Activated naive CD4-positive, alpha-beta T cell (primary cell): ENCODE measurements at regions not wholly inside any gene's neighbourhood (a gene's known extent, or its start where the extent isn't known, plus 50 kb on each side); places are given as distances from the start of the nearest gene placed in this dataset.
"Not testable (repeated sequence)": the region's sequence is repeated elsewhere in the genome, so short reads cannot be mapped to it uniquely, and the experiment has no call there.

Experiments used
- DNase-seq, 4 experiments: peaks; one replicate each; lab custom pipeline; 2025; lab: John Stamatoyannopoulos, UW

- DNase-seq, result no peak
Observed at GRCh38 chr3:159045279-159045885, 243.5 kb downstream of the MFSD1 start.

GRCh38 chr3:159047361-159047760, 245.5 kb downstream of the MFSD1 start:
- DNase-seq, result no peak

GRCh38 chr3:159052494-159052893, 250.6 kb downstream of the MFSD1 start:
- DNase-seq, result not testable (repeated sequence)

GRCh38 chr3:159057621-159058020, 255.8 kb downstream of the MFSD1 start:
- no peak for DNase-seq

- DNase-seq, result no peak
Observed at GRCh38 chr3:159058859-159059258, 257.0 kb downstream of the MFSD1 start.

- no peak for DNase-seq
Observed at GRCh38 chr3:159059395-159059794, 257.5 kb downstream of the MFSD1 start.

GRCh38 chr3:159062734-159063410, 261.0 kb downstream of the MFSD1 start:
- no peak for DNase-seq

- no peak for DNase-seq
Observed at GRCh38 chr3:159069091-159069490, 267.2 kb downstream of the MFSD1 start, which contains the start of gene IQCJ. IQCJ (plus strand) TSS chr3:159069319.

GRCh38 chr3:159069866-159070425, 268.1 kb downstream of the MFSD1 start:
- no peak for DNase-seq

GRCh38 chr3:159074756-159075701, 273.2 kb downstream of the MFSD1 start:
- no peak for DNase-seq

GRCh38 chr3:159077860-159078259, 276.0 kb downstream of the MFSD1 start:
- DNase-seq, result no peak

GRCh38 chr3:159080256-159080655, 278.4 kb downstream of the MFSD1 start:
- no peak for DNase-seq

- no peak for DNase-seq
Observed at GRCh38 chr3:159080821-159081220, 279.0 kb downstream of the MFSD1 start.

- DNase-seq, result no peak
Observed at GRCh38 chr3:159082519-159082918, 280.7 kb downstream of the MFSD1 start.

- DNase-seq, result no peak
Observed at GRCh38 chr3:159091936-159092335, 290.1 kb downstream of the MFSD1 start.

GRCh38 chr3:159102001-159102400, 300.1 kb downstream of the MFSD1 start:
- no peak for DNase-seq

- DNase-seq, result no peak
Observed at GRCh38 chr3:159112724-159113123, 310.9 kb downstream of the MFSD1 start.

- DNase-seq, result no peak
Observed at GRCh38 chr3:159113221-159113875, 311.5 kb downstream of the MFSD1 start.

GRCh38 chr3:159114582-159114981, 312.7 kb downstream of the MFSD1 start:
- DNase-seq, result no peak

GRCh38 chr3:159123877-159124276, 322.0 kb downstream of the MFSD1 start:
- no peak for DNase-seq

GRCh38 chr3:159126261-159127020, 324.6 kb downstream of the MFSD1 start:
- DNase-seq, result no peak
